GM12878 (cell line): ENCODE measurements at regions not wholly inside any gene's neighbourhood (a gene's known extent, or its start where the extent isn't known, plus 50 kb on each side); places are given as distances from the start of the nearest gene placed in this dataset.

ENCODE experiments used
- ATAC-seq: fragments of 200-7000 bp; cut with Tn5 transposase; 3 replicates; pipeline ENCODE4 v1.9.1; 2020; ENCODE audit warnings: mild to moderate bottlenecking, moderate library complexity
- BruUV-seq: library from RNA; stranded (reverse); fragments of 400-500 nt; replicated peaks from 2 replicates; lab custom pipeline; 2021; lab: Mats Ljungman, UMichigan
- CTCF ChIA-PET: fragments of 300-600 bp; sonication (Branson Sonifier 250); formaldehyde crosslinking; extraction: SDS; loops from one replicate; lab custom pipeline; 2021; ENCODE audit warnings: inconsistent platforms; lab: Yijun Ruan, JAX
- POLR2A ChIA-PET: fragments of 350-600 bp; formaldehyde crosslinking; extraction: SDS; loops from one replicate; lab custom pipeline; 2021; ENCODE audit warnings: inconsistent platforms; lab: Charles Lee
- RAD21 ChIA-PET: fragments of 300-600 bp; sonication (Branson Sonifier 250); formaldehyde crosslinking; loops from one replicate; lab custom pipeline; 2023; ENCODE audit warnings: antibody characterized with exemption; ENCODE audit not compliant: unreplicated experiment; lab: Charles Lee
- SMC1A ChIA-PET: fragments of 300-600 bp; sonication (Branson Sonifier 250); formaldehyde crosslinking; loops from one replicate; lab custom pipeline; 2023; ENCODE audit not compliant: unreplicated experiment, uncharacterized antibody; lab: Charles Lee
- DNase-seq: peaks from one replicate; pipeline ENCODE4 v3.0.0-alpha.2; 2011; ENCODE audit warnings: low read depth, low spot score
- FAIRE-seq: peaks from 3 replicates; lab custom pipeline; 2011; peaks lifted over from hg19 to GRCh38; lab: Jason Lieb, UNC
- H2AFZ ChIP-seq: 2 replicates; pipeline ENCODE4 v1.6.0; 2011; ENCODE audit warnings: low read depth, low read length, control low read depth; ENCODE audit not compliant: control insufficient read depth
- H3K27ac ChIP-seq: 2 replicates; pipeline ENCODE4 v1.5.1; 2011; ENCODE audit warnings: control low read depth; ENCODE audit not compliant: control insufficient read depth, insufficient read depth
- H3K27me3 ChIP-seq, 2 experiments: replicated peaks in 1 of 2; 2 replicates each; pipeline versions ENCODE4 v1.6.0 to v1.6.1; 2011; ENCODE audit warnings: low read length in 1 of 2; ENCODE audit not compliant: control insufficient read depth in 2 of 2, insufficient read depth in 2 of 2
- H3K36me3 ChIP-seq, 2 experiments: 2 replicates each; pipeline ENCODE4 v1.5.1; 2011; ENCODE audit warnings: low read length in 1 of 2; ENCODE audit not compliant: control insufficient read depth in 2 of 2, insufficient read depth in 2 of 2
- H3K4me1 ChIP-seq: 2 replicates; pipeline ENCODE4 v1.6.1; 2011; ENCODE audit warnings: mild to moderate bottlenecking, low read length, moderate library complexity, mixed read lengths; ENCODE audit not compliant: control insufficient read depth, insufficient read depth
- H3K4me2 ChIP-seq: 2 replicates; pipeline ENCODE4 v1.6.0; 2011; ENCODE audit warnings: control low read depth; ENCODE audit not compliant: control insufficient read depth, insufficient read depth
- H3K4me3 ChIP-seq: fragments of 200-600 bp; sonication (generic); 2 replicates; pipeline ENCODE4 v1.5.1; 2016
- H3K79me2 ChIP-seq: 2 replicates; pipeline ENCODE4 v1.6.0; 2011; ENCODE audit warnings: low read length; ENCODE audit not compliant: control insufficient read depth, insufficient read depth
- H3K9ac ChIP-seq: 2 replicates; pipeline ENCODE4 v1.8.0; 2011; ENCODE audit warnings: low read length, control low read depth, mixed read lengths; ENCODE audit not compliant: control insufficient read depth, insufficient read depth
- H3K9me3 ChIP-seq: replicated peaks from 3 replicates; pipeline ENCODE4 v1.5.1; 2011; ENCODE audit warnings: mild to moderate bottlenecking, low read length; ENCODE audit not compliant: control insufficient read depth, insufficient read depth
- H4K20me1 ChIP-seq: 2 replicates; pipeline ENCODE4 v1.6.0; 2011; ENCODE audit not compliant: control insufficient read depth, insufficient read depth
- ASH2L ChIP-seq: fragments of 300-600, 200-600 bp; sonication (generic); IDR thresholded peaks from 2 replicates; pipeline ENCODE4 v1.6.1; 2017; ENCODE audit warnings: low read depth, mild to moderate bottlenecking, borderline replicate concordance
- EGR1 ChIP-seq, 2 experiments: IDR thresholded peaks; 1 replicate in 1 of 2; 2 replicates in 1 of 2; pipeline ENCODE4 v1.6.1; 2011 to 2012; ENCODE audit warnings: low read depth in 2 of 2, low read length in 2 of 2, borderline replicate concordance in 1 of 2, mild to moderate bottlenecking in 1 of 2, moderate library complexity in 1 of 2
- ESRRA ChIP-seq: IDR thresholded peaks from 2 replicates; pipeline ENCODE4 v1.6.1; 2012; ENCODE audit warnings: mild to moderate bottlenecking, low read length, improper control_type of control experiment
- KDM1A ChIP-seq: fragments of 200-600 bp; sonication (generic); IDR thresholded peaks from 2 replicates; pipeline ENCODE4 v1.6.1; 2016; ENCODE audit warnings: borderline replicate concordance
- POLR2AphosphoS5 ChIP-seq: IDR thresholded peaks from 2 replicates; pipeline ENCODE4 v1.6.1; 2011; ENCODE audit warnings: mild to moderate bottlenecking, low read length, inconsistent platforms
- RELA ChIP-seq: fragments of 450-650 bp; IDR thresholded peaks from 2 replicates; pipeline ENCODE4 v1.8.0; 2014; ENCODE audit warnings: borderline replicate concordance; ENCODE audit not compliant: partially characterized antibody
- RFX5 ChIP-seq: IDR thresholded peaks from 2 replicates; pipeline ENCODE4 v1.6.1; 2011; ENCODE audit warnings: low read depth, low read length, improper control_type of control experiment
- ZNF24 ChIP-seq: fragments of 450-650 bp; IDR thresholded peaks from 2 replicates; pipeline ENCODE4 v1.6.1; 2017; ENCODE audit warnings: antibody characterized with exemption, mild to moderate bottlenecking
- WGBS: methylation state at CpG from one replicate; pipeline ENCODE4 v1.1.6; 2016; ENCODE audit warnings: low lambda C conversion rate; ENCODE audit not compliant: insufficient replicate concordance, insufficient coverage; ENCODE audit errors: missing lambda C conversion rate; 5-methylcytosine and 5-hydroxymethylcytosine counted together
- in situ Hi-C: fragments of 300-500 bp; cut with MboI; formaldehyde crosslinking; loops from 9 replicates; pipeline ENCODE4 v1.14.3; 2018; ENCODE audit warnings: mixed read lengths
- intact Hi-C: fragments of 100-400 bp; cut with micrococcal nuclease; formaldehyde crosslinking; loops from one replicate; pipeline ENCODE4 v1.14.2; 2022; ENCODE audit not compliant: unreplicated experiment
- TF ChIP-seq, protein P1 (sequence below): fragments of 450-650 bp; IDR thresholded peaks from 2 replicates; pipeline ENCODE4 v1.6.1; 2014; ENCODE audit warnings: mild to moderate bottlenecking

DNA sequence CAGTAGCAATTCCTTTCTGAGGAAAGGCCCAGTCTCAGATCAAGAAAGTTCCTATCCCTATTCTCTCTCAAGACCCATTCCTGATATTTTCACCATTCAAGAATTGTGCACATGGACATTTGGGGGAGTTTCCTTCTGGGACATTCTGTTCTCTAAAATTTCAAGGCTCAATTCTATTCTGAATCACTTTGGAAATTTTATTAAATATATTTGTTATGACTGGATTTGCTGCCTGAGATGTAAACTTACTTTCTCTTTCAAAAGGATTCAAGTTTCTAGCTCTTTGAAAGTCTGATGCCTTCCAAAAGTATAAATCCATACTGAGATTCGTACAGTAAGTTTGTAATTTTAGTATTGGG lies 55.3 kb upstream of the STK17B start:
- FAIRE-seq (no peak), ATAC-seq (no peak; the same call in 2 of the 3 replicates), DNase-seq (no peak)
- POLR2A ChIA-PET: no interaction called here
- H3K4me1 ChIP-seq: no peaks in the 10 kb centered on the region
- H3K9ac ChIP-seq: no peak overlapping the region
- WGBS: 31% methylated on average over 1 of the region's 1 CpG
- in situ Hi-C loops: no loop called here
- H4K20me1 ChIP-seq: no peaks in the 10 kb centered on the region
- SMC1A ChIA-PET: interaction anchor here (1.0 to 9.6 kb wide), 5 partner anchors 7 to 50 kb away, joined by 3 to 95 read pairs (median 5); no protein-coding TSS in a partner anchor
- TF ChIP-seq ASH2L (no peak), EGR1 (IDR thresholded peaks at IDR 0.05; ENCODE audit: borderline replicate concordance in 1 of 2, low read depth in 2 of 2, low read length in 2 of 2) (no peak), ESRRA (no peak), KDM1A (no peak), RFX5 (no peak), RELA (no peak), ZNF24 (no peak), POLR2AphosphoS5 (no peak)
- TF ChIP-seq, protein P1, sequence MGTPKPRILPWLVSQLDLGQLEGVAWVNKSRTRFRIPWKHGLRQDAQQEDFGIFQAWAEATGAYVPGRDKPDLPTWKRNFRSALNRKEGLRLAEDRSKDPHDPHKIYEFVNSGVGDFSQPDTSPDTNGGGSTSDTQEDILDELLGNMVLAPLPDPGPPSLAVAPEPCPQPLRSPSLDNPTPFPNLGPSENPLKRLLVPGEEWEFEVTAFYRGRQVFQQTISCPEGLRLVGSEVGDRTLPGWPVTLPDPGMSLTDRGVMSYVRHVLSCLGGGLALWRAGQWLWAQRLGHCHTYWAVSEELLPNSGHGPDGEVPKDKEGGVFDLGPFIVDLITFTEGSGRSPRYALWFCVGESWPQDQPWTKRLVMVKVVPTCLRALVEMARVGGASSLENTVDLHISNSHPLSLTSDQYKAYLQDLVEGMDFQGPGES: no peak
- peaks cover 2 to 10% of the 10 kb centered on the region in 2 experiments; a peak in 3 of 4 replicates for H3K36me3 ChIP-seq
- no peaks in the 10 kb centered on the region for H3K79me2 ChIP-seq
- CTCF ChIA-PET: interaction anchor here (0.9 to 1.2 kb wide), 2 partner anchors 26 to 39 kb away, joined by 3 read pairs; no protein-coding TSS in a partner anchor
- H3K4me2 ChIP-seq: no peak overlapping the region
- H3K27me3 ChIP-seq: no peaks in the 10 kb centered on the region
- no peak overlapping the region for H2AFZ ChIP-seq
- H3K27ac ChIP-seq: no peak overlapping the region
- RAD21 ChIA-PET: no interaction called here
- intact Hi-C loops: no loop called here
- BruUV-seq: no TSS peak
- no peaks in the 10 kb centered on the region; the same call in 1 of the 3 replicates for H3K9me3 ChIP-seq
- no peak overlapping the region for H3K4me3 ChIP-seq
